ENCODE measurements at regions not wholly inside any gene's neighbourhood (a gene's known extent, or its start where the extent isn't known, plus 50 kb on each side); places are given as distances from the start of the nearest gene placed in this dataset.
A peak's percentile ranks its signal among the peaks of the same experiment; 100 is the strongest.

DNA sequence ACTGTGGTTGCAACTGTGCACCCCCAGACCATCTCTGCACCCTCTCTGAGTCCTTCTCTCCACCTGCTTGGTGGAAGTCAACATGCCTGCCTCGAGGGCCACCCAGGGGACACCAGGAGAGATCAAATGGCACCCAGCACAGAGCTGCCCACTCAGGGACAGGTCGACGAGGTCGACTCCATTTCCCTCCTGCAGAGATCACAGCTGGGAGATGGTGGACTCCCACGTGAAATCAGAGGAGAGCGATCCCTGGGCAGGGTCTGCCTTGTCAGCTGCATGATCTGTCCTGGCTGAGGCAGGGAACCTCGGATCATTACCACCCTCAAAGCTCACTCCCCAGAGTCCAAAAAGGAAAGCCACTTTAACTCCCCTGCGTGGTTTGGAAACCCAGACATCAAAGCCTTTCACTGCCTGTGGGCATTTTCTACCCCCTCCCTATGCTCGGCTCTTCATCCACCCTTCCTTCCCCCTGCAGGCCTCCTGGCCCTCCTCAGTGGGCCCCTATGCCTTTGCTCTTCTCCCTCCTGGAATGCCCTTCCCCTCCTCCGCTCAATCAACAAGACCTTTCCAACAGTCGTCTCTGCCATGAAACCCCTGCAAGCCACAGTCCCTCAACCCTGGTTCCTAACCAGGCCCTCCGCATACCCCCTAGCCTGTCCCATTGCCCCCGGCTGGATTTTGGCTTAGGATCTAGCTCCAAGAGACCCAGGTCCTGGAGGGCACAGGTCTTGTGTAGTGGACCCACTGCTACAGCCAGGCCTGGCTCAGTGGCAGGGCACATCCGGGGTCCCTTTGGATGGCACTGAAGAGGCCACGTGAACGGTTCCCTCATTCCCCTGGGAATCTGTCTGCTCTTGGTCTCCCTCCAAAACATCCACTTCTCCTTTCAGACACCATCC lies 103.8 kb upstream of the RPL38 start:
- Histone ChIP-seq H3K4me3 (no peak overlapping the region), H3K27ac (no peak overlapping the region), H3K9me3 (no peaks in the 10 kb centered on the region), H3K27me3 (ENCODE audit: low read depth) (peaks cover 31% of the 10 kb centered on the region), H3K36me3 (no peaks in the 10 kb centered on the region), H3K4me1 (no peaks in the 10 kb centered on the region)
- DNase-seq (no peak), ATAC-seq (no peak)
- TF ChIP-seq, protein P1, sequence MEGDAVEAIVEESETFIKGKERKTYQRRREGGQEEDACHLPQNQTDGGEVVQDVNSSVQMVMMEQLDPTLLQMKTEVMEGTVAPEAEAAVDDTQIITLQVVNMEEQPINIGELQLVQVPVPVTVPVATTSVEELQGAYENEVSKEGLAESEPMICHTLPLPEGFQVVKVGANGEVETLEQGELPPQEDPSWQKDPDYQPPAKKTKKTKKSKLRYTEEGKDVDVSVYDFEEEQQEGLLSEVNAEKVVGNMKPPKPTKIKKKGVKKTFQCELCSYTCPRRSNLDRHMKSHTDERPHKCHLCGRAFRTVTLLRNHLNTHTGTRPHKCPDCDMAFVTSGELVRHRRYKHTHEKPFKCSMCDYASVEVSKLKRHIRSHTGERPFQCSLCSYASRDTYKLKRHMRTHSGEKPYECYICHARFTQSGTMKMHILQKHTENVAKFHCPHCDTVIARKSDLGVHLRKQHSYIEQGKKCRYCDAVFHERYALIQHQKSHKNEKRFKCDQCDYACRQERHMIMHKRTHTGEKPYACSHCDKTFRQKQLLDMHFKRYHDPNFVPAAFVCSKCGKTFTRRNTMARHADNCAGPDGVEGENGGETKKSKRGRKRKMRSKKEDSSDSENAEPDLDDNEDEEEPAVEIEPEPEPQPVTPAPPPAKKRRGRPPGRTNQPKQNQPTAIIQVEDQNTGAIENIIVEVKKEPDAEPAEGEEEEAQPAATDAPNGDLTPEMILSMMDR (IDR thresholded peaks at IDR 0.05): no peak
- intact Hi-C loops (cut with DNase I): no loop called here

DNA sequence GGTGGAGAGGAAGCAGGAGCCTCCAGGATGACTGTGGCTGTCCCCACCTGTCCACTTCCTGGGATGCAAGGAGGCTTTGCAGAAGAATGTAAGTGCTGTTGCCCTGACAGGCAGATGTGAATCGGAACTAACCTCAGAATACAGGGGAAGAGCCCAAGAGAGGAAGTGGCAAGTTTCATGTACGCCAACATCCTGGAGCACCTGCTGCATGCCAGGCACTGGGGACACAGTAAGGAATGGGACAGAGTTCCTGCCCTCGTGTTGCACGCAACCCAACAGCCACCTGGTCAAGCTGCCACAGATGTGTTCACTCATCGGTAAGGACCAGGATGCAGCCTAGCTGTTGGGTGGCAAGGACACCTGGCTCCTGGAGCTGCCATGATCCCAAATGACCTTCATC lies 98.6 kb upstream of the RPL38 start:
- Histone ChIP-seq H3K4me1 (no peaks in the 10 kb centered on the region), H3K27ac (no peak overlapping the region), H3K4me3 (no peak overlapping the region), H3K36me3 (no peaks in the 10 kb centered on the region), H3K27me3 (ENCODE audit: low read depth) (peaks cover 42% of the 10 kb centered on the region), H3K9me3 (no peaks in the 10 kb centered on the region)
- ATAC-seq (no peak), DNase-seq (no peak)
- intact Hi-C loops (cut with DNase I): no loop called here
- TF ChIP-seq, protein P1 (IDR thresholded peaks at IDR 0.05): no peak

DNA sequence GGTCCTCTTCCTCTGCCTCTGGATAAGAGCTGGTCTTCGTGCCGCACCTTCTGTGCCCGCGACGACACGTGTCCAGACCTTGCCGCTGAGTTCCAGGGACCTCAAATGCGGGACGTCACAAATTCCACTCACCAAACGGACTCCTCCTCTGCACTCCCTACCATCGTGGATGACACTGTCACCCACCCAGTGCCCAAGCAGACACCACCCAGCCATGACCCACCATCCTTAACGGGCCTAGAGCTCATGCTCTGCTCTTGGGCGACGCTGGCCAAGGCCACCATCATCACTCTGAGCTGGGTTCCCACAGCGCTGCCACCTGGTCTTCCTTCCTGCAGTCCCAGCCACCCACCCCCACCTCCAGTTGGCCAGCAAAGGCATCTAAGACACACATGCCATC lies 96.4 kb upstream of the RPL38 start:
- ATAC-seq (peak in 1 of 2 donors; percentile 31), DNase-seq (no peak)
- no peaks in the 10 kb centered on the region for H3K9me3 ChIP-seq
- TF ChIP-seq, protein P1 (IDR thresholded peaks at IDR 0.05): no peak
- no peak overlapping the region for H3K27ac ChIP-seq
- no peaks in the 10 kb centered on the region for H3K36me3 ChIP-seq
- H3K4me1 ChIP-seq: no peaks in the 10 kb centered on the region
- H3K27me3 ChIP-seq (ENCODE audit: low read depth): peaks cover 37% of the 10 kb centered on the region
- intact Hi-C loops (cut with DNase I): no loop called here
- H3K4me3 ChIP-seq: no peak overlapping the region

DNA sequence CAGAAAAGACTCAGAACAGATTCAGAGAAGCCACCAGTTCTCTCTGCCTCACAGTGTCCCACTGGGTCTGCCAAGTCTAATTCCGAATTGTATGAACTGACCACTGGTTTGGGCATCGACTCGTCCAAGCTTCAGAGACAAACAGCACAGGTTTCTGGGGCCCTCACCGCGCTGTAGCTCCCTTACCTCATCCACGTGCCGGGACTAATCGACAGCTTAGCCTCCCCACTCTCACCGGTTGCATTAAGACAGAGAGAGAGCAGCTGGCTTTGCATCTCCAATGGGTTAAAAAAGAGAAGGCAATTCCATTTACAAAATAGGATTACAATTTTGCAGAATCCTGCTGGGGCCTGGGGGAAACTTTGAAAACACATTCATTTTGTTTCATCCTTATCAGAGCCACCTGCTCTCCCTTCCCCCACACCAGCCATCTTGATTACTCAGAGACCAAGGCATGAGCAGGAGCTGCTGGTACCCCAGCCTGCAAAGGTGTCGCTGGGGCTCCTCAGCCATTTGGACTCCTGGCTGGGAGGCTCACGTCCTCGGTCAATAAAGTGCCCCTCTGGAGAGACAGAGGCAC lies 95.3 kb upstream of the RPL38 start:
- no peaks in the 10 kb centered on the region for H3K9me3 ChIP-seq
- peaks cover 34% of the 10 kb centered on the region for H3K27me3 ChIP-seq (ENCODE audit: low read depth)
- TF ChIP-seq, protein P1 (IDR thresholded peaks at IDR 0.05): no peak
- intact Hi-C loops (cut with DNase I): no loop called here
- H3K27ac ChIP-seq: no peak overlapping the region
- DNase-seq: no peak
- no peak for ATAC-seq
- H3K36me3 ChIP-seq: no peaks in the 10 kb centered on the region
- H3K4me3 ChIP-seq: no peak overlapping the region
- no peaks in the 10 kb centered on the region for H3K4me1 ChIP-seq

DNA sequence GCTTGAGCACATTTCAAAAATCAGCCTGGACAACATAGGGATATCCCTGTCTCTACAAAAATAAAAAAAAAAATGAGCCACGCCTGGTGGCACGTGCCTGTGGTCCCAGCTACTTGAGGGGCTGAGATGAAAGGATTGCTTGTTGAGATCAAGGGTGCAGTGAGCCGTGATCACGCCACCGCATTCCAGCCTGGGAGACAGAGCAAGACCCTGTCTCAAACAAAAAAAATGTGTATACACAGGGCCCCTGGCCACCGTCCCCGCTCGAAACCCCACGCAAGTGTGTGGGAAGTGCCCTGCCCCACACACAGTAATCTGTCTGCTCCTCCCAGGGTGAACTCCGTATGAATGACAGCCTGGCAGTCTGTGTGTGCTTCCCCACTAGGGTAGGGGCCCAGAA lies 93.0 kb upstream of the RPL38 start:
- DNase-seq (no peak), ATAC-seq (no peak)
- no peak overlapping the region for H3K27ac ChIP-seq
- H3K27me3 ChIP-seq (ENCODE audit: low read depth): peaks cover 33% of the 10 kb centered on the region
- no peak overlapping the region for H3K4me3 ChIP-seq
- TF ChIP-seq, protein P1 (IDR thresholded peaks at IDR 0.05): no peak
- H3K9me3 ChIP-seq: no peaks in the 10 kb centered on the region
- intact Hi-C loops (cut with DNase I): no loop called here
- H3K36me3 ChIP-seq: no peaks in the 10 kb centered on the region
- no peaks in the 10 kb centered on the region for H3K4me1 ChIP-seq
